ENCODE measurements at regions not wholly inside any gene's neighbourhood (a gene's known extent, or its start where the extent isn't known, plus 50 kb on each side); places are given as distances from the start of the nearest gene placed in this dataset.

- in situ Hi-C loops (cut with HindIII; ENCODE audit: low sequenced_read_pairs) = no loop called here
- no peak for TF ChIP-seq CTCF (IDR thresholded peaks at IDR 0.05; ENCODE audit: low read depth, low read length)
- no peak for DNase-seq (ENCODE audit: low read depth, low spot score)
- no peak overlapping the region for H3K4me3 ChIP-seq (ENCODE audit: low read depth, low read length)
Measured at GRCh38 chr5:39652036-39652435, 227.3 kb upstream of the DAB2 start.

GRCh38 chr5:39650008-39650762 lies 225.4 kb upstream of the DAB2 start:
- no peak for TF ChIP-seq CTCF (IDR thresholded peaks at IDR 0.05; ENCODE audit: low read depth, low read length)
- no peak overlapping the region for H3K4me3 ChIP-seq (ENCODE audit: low read depth, low read length)
- peak; percentile 64 for DNase-seq (ENCODE audit: low read depth, low spot score)
- in situ Hi-C loops (cut with HindIII; ENCODE audit: low sequenced_read_pairs) = no loop called here

- in situ Hi-C loops (cut with HindIII; ENCODE audit: low sequenced_read_pairs) = no loop called here
- no peak for TF ChIP-seq CTCF (IDR thresholded peaks at IDR 0.05; ENCODE audit: low read depth, low read length)
- no peak overlapping the region for H3K4me3 ChIP-seq (ENCODE audit: low read depth, low read length)
- DNase-seq (ENCODE audit: low read depth, low spot score) = peak; percentile 32
Measured at GRCh38 chr5:39648848-39649227, 224.1 kb upstream of the DAB2 start.

- H3K4me3 ChIP-seq (ENCODE audit: low read depth, low read length) = no peak overlapping the region
- in situ Hi-C loops (cut with HindIII; ENCODE audit: low sequenced_read_pairs) = no loop called here
- TF ChIP-seq CTCF (IDR thresholded peaks at IDR 0.05; ENCODE audit: low read depth, low read length) = no peak
- peak; percentile 11 for DNase-seq (ENCODE audit: low read depth, low spot score)
Measured at GRCh38 chr5:39648085-39648847, 223.5 kb upstream of the DAB2 start.

GRCh38 chr5:39640552-39640951 lies 215.8 kb upstream of the DAB2 start:
- no peak for TF ChIP-seq CTCF (IDR thresholded peaks at IDR 0.05; ENCODE audit: low read depth, low read length)
- H3K4me3 ChIP-seq (ENCODE audit: low read depth, low read length) = no peak overlapping the region
- in situ Hi-C loops (cut with HindIII; ENCODE audit: low sequenced_read_pairs) = no loop called here
- no peak for DNase-seq (ENCODE audit: low read depth, low spot score)

GRCh38 chr5:39639618-39640089 lies 214.9 kb upstream of the DAB2 start:
- TF ChIP-seq CTCF (IDR thresholded peaks at IDR 0.05; ENCODE audit: low read depth, low read length) = no peak
- in situ Hi-C loops (cut with HindIII; ENCODE audit: low sequenced_read_pairs) = no loop called here
- DNase-seq (ENCODE audit: low read depth, low spot score) = peak; percentile 24

More at GRCh38 chr5:39639618-39640089, 214.9 kb upstream of the DAB2 start:
- H3K4me3 ChIP-seq (ENCODE audit: low read depth, low read length) = no peak overlapping the region
